HG03439 (cell line): ENCODE measurements at regions not wholly inside any gene's neighbourhood (a gene's known extent, or its start where the extent isn't known, plus 50 kb on each side); places are given as distances from the start of the nearest gene placed in this dataset.
"Not testable (repeated sequence)": the region's sequence is repeated elsewhere in the genome, so short reads cannot be mapped to it uniquely, and the experiment has no call there.

Experiments
- ATAC-seq: cut with Tn5 transposase; IDR thresholded peaks from one replicate; pipeline ENCODE4 v1.9.1; 2021; ENCODE audit warnings: mild to moderate bottlenecking, moderate library complexity; ENCODE audit not compliant: unreplicated experiment

DNA sequence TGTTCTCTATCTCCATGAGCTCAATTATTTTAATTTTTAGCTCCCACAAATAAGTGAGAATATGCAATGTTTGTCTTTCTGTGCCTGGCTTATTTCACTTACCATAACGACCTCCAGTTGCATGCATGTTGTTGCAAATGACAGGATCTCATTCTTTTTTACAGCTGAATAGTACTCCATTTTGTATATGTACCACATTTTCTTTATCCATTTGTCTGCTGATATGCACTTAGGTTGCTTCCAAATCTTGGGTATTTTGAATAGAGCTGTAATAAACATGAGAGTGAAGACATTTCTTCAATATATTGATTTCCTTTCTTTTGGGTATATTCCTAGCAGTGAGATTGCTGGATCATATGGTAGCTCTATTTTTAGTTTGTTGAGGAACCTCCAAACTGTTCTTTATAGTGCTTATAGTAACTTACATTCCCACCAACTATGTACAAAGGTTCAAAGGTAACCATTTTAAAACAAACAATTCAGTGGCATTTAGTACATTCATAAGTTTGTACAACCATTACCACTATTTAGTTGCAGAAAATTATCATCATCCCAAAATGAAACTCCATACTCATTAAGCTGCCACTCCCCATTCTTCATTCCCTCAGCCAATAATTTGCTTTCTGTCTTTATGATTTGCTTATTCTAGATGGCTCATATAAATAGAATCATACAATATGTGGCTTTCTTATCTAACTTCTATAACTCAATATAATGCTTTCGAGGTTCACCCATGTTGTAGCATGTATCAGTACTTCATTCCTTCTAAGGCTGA lies 255.9 kb upstream of the NFIA start:
- no peak for ATAC-seq

DNA sequence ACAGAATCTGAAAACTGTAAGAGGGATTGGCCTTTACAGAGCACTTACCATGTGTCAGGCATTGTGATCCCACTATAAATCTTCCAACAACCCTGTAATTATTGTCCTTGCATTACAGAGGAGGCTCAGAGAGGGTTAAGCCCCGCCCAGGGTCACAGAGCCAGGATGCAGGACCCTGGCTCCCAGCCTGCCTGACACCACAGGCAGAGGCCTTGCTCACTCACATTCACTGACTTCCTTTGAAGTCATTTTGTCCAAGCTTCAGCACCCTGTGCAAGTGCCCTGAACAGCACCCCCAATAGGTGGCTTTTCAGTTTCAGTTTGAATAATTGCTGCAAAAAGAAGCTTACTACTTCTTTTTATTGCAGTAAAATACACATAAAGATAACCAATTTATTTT lies 256.8 kb upstream of the NFIA start:
- ATAC-seq = no peak

DNA sequence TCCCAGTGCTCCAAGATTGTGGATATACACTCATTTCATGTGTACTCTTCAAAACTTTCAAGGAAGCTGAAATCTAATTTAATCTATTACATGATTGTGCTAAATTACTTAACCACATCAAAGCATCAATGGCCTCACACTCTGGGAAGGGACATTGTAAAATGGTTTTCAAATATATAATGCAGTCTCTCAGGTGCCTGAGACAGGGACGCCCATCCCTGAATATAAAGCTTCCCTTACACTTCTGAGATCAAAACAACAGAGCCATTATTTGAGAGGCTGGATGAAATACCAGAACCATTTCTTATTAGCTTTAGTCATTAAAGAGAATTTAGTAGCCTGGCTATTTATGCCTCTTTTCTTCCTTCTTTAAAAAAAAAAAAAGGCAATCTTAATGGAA lies 259.2 kb upstream of the NFIA start:
- ATAC-seq = no peak

DNA sequence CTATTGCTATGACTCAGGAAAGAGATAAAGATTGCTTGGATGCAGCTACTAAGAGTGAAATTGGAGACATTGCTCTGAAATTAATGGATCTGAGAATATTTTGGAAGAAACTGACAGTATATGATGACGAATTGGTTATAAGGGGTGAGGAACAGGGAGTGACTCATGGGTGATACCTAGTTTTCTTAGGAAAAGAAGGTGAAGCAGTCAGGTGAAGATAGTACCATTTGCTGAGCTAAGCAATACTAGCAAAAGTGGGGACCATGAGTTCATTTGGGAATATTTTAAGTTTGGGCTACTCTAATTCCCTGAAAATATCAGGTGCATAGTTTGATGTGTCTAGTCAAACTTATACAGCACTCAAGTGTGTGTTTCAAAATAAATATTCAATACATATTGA lies 260.1 kb upstream of the NFIA start:
- no peak for ATAC-seq

DNA sequence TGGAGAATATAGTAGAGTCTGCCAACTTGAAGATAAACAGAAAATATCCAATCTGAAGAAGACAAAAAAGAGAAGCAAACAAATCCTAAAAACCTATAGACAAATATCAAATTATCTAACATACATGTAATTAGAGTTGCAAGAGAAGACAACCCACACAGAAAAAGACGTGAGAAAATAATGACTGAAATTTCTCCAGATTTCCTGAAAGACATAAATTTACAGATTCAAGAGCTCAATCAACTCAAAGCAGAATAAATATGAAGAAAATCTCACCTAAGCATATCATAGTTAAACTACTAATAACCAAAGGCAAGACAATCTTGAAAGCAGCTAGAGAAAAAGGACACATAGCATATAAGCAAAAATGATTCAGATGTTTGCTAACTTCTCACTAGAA lies 261.2 kb upstream of the NFIA start:
- no peak for ATAC-seq

DNA sequence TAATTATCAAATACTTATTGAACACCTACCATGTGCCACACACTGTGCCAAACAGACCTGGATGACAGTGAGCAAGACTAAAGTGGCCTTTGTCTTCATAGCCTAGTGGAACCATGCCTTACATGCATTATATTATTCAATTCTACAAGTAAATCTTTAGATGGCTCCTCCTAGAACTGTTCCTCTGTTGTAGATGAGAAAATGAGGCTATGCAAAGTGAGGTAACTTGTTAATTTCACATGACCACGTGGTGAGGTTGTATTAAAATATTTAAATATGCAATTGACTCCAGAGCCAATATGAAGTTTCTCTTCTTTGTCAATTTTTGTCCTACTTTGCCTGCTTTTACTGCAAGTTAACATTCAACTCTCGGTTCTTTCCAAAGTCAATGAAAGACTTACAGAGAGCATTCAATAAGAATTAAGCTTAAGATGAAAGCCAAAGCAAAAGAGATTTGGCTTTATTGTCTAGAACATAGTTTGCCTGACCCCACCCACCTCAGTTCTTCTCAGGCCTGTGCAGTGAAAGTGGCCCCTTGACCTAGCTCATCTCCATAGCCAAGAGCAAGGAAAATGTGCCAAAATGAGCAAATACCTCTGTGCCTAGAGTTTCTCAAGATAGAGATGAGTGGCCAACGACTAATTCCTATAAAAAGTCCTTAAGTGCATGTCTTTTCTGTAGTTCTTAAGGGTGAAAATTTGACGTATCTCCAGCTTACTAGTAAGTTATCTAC lies 263.2 kb upstream of the NFIA start:
- no peak for ATAC-seq

DNA sequence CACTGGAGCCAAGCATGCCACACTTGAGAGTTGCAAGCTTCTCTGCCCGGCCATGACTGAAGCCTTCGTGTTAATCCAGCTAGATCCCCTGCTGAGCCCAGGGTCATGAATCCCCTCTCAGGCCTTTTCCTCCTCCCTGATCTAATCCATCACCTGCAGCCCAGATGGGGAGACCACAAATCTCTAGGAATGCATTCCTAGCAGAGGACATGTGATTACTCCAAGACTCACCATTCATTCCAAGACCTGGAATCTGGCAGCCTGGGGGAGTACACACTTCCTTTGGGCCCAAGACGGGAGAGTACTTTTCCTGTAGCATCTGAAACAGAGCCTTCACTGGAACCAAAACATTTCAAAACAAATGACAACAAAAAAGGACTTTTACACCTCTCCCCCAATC lies 269.3 kb upstream of the NFIA start:
- no peak for ATAC-seq

DNA sequence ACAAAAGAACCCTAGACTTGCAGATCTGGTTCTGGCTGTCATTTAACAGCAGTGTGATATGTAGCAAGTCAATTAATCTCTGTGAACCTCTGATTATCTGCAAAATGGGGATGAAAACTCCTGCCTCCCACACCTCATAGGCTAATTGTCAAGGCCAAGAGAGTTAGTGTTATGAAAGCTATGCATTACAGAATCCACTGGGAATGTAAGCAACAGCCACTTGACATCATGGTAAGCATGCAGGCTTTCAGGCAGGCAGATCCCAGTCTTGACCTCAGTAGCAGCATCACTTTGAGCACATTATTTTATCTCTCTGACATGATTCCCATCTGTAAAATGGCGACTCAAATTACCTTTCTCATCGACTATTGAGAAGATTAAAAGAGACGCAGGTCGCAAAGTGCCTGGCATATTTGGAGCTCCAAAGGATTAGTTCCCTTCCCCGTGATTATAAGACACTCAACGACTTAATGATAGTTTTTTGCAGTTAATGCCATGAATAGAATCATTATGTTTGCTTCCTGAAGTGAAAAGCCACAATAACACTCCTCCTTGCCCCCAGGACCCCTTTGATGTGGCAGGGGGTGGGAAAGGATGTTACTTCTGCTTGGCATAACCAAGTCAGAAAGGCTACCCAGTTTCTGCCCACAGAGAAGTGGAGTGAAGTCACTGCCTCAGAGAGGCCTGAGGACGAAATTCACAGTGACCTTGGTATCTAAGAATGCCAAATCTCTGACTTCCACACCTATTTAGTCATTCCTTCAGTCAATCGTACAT lies 273.0 kb upstream of the NFIA start:
- ATAC-seq = no peak

DNA sequence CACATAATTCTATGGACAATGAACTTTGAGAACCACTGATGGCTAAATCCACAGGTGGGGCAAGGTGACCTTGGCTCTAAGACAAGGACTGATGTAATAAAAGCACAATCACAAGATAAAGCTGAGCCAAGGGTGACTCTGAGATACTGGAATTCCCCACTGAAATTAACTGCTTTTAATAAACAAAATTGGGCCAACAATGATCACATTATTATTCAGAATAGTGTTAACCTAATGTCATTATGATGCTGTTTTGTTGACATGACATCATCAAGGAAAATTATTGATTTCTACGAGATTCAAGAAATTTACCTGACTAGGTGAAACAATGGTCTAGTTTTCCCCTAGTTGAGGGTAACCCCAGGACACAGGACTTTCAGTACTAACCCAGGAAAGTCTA lies 273.7 kb upstream of the NFIA start:
- no peak for ATAC-seq

DNA sequence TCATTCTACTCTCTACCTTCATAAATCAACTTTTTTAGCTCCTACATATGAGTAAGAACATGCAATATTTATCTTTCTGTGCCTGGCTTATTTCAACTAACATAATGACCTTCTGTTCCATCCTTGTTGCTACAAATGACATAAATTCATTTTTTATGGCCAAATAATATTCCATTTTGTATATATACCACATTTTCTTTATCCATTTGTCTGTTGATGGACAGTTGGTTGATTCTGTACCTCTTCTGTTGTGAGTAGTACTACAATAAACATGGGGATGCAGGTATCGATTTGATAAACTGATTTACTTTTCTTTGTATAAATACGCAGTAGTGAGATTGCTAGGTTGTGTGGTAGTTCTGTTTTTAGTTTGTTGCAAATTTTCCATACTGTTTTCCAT lies 279.5 kb upstream of the NFIA start:
- ATAC-seq = no peak

DNA sequence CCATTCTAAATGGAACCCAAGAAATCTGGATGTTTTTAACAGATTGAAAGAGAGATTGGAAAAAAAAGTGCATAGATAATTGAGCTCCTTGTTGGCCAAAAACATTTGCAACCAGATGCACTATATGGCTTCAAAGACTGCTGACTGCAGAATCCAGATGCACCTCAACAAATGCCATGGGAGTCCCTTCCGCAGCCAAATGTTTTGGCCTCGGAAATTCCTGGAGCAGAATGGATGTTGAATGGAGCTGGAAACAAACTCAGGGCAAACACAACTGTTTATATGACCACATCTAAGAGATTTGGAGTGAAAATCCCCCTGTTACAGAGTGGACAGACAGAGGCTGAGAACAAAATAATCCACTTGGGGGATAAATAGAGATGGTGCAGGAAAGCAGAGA lies 285.0 kb upstream of the NFIA start:
- ATAC-seq = no peak

DNA sequence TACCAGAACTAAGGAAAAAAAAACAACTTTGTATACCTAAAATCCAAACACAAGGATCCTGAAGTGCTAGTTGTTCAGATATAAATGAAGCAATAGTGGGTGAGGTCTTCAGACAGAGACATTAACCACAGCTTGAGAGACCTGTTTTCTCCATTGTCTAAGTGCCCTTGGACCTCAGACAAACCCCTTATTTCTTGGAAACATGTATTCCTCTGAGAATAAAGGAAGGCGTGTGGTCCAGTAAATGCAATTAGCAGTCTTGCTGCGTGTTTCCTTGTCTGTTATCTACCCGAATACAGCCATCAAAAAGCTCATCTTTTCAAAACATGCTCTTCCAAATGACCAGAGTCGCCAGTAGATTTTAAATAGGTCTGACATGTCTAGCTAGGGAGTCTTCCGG lies 291.1 kb upstream of the NFIA start:
- no peak for ATAC-seq

DNA sequence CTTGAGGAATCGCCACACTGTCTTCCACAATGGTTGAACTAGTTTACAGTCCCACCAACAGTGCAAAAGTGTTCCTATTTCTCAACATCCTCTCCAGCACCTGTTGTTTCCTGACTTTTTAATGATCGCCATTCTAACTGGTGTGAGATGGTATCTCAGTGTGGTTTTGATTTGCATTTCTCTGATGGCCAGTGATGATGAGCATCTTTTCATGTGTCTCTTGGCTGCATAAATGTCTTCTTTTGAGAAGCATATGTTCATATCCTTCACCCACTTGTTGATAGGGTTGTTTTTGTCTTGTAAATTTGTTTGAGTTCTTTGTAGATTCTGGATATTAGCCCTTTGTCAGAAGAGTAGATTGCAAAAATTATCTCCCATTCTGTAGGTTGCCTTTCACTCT lies 309.3 kb upstream of the NFIA start:
- ATAC-seq = not testable (repeated sequence)

DNA sequence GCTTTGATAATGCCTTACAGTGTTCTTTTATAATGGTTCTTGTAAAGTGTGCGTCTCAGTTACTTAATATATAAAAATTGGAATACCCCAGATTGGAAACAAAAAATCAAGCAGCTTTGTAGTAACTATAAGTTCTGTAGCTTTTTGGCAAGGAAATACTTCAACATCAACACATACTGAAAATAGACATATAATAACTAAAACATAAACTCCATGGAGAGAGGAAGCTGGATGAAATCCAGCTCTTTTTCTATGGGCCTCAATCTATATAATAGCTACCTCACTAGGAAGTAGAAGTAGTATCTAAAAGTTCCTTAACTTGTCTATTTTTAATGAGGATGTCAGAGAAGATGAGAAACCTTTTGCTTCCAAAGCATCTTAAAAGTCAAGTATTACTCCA lies 313.3 kb upstream of the NFIA start:
- ATAC-seq = no peak

DNA sequence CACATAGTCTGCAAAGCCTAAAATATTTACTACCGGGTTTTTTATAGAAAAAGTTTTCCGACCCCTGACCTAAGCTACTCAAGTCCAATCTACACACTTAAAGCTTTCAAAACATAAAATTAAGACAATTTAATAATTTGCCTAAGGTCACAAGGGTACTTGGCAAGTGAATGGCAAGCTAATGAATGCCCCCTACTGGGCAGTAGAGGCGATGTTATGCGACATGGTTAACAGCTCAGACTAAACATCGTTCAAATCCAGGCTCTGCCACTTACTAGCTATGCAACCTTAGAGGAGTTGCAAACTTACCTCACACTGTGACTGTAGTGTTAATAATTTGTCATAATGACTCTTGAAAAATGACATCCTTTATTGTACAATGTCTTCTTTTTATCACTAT lies 317.2 kb upstream of the NFIA start:
- no peak for ATAC-seq

DNA sequence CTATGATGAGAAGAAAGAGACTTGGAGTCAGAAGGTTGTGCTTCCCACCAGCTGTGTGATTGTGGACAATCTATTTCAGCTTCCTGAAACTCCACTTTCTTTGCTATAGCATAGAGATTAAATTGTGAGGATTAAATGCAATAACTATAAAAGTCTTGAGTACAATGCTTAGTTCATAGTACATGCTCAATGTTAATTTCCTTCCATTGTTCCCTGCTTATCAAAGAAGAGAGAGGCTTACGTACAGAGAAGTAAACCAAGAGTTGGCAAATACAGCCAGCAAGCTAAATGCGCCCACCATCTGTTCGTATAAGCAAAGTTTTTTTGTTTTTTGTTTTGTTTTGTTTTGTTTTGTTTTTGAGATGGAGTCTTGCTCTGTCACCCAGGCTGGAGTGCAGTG lies 317.9 kb upstream of the NFIA start:
- ATAC-seq = no peak

DNA sequence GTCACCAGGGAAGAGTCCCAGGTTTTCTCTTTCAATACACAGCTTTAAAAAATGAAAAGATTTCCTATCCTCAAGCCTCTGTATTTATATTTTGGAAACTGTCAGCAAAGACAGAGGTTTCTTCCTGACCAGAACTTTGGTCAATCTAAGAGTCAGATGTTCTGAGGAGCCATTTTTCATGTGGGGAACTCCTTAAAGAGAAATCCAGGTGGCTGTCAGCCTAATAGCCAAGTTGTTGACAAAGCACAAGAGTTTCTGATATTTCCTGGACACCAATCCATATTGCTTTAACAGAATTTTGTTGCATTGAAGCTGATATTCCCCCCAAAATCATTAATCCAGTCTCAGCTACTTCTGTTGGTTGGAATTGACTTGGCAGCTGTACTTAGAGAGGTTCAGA lies 318.6 kb upstream of the NFIA start:
- ATAC-seq = no peak

DNA sequence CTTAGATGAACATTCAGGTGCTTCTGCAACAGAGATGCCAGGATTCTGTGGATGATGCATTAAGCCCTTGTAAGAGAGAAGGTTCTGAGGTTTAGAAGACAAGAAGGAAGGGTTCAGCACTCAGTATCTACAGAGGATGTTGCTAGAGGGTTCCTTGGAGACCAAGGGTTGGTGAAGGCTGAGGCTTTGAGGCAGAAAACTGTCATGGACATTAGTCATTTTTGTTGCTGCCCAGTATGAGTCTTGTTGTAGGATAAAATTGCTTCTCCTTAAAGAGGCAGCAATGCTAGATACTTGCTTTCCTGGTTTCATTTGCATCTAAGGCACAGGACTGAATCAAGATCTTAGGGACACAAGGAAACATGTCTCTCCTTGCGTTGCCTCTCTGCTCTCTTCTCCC lies 319.4 kb upstream of the NFIA start:
- ATAC-seq = no peak

DNA sequence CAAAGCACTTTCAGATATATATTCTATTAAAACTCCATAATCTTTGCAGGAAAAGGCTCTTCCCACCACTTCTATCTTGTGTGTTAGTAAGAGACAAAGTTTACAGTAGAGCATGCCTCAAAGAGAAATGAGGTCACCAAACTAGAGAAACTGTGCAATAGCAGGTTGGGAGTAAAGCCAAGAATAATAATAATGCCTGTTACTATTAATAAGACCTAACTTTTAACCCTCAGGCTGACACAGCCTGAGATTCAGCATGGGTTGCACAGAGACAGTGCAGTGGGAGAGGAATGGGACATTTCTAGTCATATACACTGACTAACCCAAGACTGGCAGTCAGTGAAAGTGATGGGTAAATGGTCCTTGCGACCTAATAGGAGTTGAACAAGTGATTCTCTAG lies 320.2 kb upstream of the NFIA start:
- no peak for ATAC-seq

DNA sequence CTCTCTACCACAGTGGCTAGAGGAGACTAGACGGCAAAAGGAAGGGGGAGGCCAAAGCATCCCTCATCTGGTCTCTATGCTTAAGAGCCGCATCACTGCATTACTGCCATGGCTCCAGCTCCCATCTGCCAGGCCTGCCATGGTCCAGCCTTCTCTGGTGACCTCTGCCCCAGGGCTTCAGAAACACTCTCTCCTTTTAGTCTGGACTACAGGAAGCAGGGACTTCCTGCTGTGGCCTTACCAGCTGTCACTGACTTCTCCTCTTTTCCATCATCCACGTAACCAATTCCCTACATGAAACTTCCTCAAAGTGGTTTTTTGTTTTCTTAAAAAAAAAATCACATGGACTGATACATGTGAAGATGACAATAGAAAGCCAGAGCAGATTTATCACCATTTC lies 323.1 kb upstream of the NFIA start:
- ATAC-seq = no peak

DNA sequence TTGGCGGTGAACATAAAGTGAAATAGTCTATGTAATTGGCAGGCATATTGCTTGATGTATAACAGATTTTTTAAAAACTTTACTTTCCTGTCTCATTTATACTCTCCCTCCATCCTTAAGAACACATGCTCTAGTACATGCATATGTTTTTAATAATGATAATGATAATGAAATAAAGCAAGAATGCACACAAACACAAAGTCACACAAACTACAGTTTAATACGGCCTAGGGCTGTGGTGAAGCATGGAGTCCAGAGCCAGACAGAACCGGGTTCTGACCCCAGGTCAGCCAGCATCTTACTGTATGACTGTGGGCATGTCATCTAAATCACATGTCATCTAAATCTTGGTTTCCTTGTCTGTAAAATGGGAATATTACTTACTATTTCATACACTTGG lies 324.9 kb upstream of the NFIA start:
- no peak for ATAC-seq
